ENCODE measurements at regions not wholly inside any gene's neighbourhood (a gene's known extent, or its start where the extent isn't known, plus 50 kb on each side); places are given as distances from the start of the nearest gene placed in this dataset.

DNA sequence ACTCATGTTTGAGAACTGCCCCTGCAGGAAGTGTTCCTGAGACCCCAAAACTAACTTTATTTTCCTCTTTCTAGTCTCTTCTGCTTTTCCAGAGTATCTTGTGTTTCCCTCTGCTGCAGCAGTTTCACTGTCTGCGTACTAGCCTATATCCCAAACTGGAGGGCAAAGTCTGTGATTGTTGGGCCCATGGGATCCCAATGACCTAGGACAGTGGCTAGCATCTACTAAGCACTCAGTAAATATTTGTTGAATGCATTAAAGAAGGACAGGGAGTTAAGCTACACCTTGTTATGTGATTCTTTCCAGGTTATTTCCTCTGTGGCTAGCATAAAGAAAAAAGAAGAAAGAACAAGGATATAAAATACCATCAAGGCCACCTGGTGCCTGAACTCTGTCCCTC lies 210.6 kb upstream of the PHYHIPL start:
- Mint-ChIP-seq H3K27me3 (ENCODE audit: unreplicated experiment) (no peaks in the 10 kb centered on the region), H3K4me1 (ENCODE audit: low read depth, unreplicated experiment) (peaks cover 19% of the 10 kb centered on the region), H3K4me3 (ENCODE audit: unreplicated experiment) (no peak overlapping the region), H3K9me3 (ENCODE audit: unreplicated experiment) (no peaks in the 10 kb centered on the region), H3K27ac (ENCODE audit: unreplicated experiment) (no peak overlapping the region), H3K36me3 (ENCODE audit: unreplicated experiment) (no peaks in the 10 kb centered on the region)
- no peak for DNase-seq
- TF ChIP-seq, protein P1, sequence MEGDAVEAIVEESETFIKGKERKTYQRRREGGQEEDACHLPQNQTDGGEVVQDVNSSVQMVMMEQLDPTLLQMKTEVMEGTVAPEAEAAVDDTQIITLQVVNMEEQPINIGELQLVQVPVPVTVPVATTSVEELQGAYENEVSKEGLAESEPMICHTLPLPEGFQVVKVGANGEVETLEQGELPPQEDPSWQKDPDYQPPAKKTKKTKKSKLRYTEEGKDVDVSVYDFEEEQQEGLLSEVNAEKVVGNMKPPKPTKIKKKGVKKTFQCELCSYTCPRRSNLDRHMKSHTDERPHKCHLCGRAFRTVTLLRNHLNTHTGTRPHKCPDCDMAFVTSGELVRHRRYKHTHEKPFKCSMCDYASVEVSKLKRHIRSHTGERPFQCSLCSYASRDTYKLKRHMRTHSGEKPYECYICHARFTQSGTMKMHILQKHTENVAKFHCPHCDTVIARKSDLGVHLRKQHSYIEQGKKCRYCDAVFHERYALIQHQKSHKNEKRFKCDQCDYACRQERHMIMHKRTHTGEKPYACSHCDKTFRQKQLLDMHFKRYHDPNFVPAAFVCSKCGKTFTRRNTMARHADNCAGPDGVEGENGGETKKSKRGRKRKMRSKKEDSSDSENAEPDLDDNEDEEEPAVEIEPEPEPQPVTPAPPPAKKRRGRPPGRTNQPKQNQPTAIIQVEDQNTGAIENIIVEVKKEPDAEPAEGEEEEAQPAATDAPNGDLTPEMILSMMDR (IDR thresholded peaks at IDR 0.05; ENCODE audit: partially characterized antibody, unreplicated experiment), result no peak

DNA sequence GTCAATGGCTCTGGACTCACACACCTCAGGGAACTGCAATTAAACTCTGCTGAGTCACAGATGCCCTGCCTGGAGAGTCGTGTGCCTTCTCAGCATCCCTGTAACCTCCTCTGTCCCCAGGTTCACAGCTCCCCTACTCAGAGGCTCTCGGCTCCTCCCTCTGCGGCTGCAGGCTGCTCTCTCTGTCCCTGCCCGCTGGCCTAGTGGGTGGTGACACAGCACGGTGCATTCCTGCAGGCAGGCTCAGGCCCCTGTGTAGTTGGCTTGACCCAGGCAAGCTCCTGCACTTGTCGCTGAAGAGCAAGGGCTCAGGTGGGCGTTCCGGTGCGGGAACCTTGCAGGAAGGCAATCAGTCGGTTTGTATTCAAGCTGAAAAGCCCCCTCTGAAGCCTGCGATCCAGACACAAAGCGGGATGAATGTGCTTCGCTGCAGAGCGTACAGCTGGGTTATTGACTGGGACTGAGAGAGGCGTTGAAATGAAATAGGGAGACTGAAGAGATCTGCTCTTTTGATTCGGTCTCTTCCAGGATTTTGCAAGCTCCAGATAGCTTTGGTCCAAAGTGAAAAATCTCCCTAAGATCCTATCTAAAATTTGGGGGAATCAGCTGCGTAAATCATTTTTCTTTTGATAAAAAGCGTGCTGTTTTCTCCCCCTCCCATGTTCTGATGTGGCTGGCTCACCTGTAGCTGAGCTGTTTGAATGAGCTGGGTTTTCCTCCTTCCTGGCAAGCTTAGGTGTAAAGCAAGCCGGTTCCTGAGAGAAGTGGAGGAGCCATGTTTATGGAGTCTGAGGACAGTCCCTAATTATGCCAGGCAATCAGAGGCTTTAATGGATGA lies 208.7 kb upstream of the PHYHIPL start:
- no peaks in the 10 kb centered on the region for H3K9me3 Mint-ChIP-seq (ENCODE audit: unreplicated experiment)
- DNase-seq, result peak; percentile 64
- H3K36me3 Mint-ChIP-seq (ENCODE audit: unreplicated experiment), result no peaks in the 10 kb centered on the region
- peaks cover 19% of the 10 kb centered on the region for H3K4me1 Mint-ChIP-seq (ENCODE audit: low read depth, unreplicated experiment)
- H3K4me3 Mint-ChIP-seq (ENCODE audit: unreplicated experiment), result peak overlapping the region; percentile 67
- no peak overlapping the region for H3K27ac Mint-ChIP-seq (ENCODE audit: unreplicated experiment)
- TF ChIP-seq, protein P1 (IDR thresholded peaks at IDR 0.05; ENCODE audit: partially characterized antibody, unreplicated experiment), result no peak
- H3K27me3 Mint-ChIP-seq (ENCODE audit: unreplicated experiment), result no peaks in the 10 kb centered on the region

DNA sequence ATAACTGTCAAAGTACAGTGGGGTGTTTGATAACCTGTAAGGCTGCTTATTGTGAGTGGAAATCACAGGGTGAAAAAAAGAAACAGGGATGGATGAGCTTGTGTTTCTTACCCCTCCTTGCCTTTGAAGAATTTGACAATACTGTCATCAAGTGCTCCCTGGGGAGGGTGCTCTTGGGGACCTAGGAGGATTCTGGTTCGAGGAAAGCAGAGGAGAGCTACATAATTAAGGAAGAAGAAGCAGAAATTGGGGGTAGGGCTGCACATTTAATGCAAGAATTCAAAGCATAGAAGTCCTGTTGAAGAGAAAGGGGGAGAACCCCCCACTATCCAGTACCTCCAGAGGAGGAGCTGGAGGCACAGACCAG lies 208.1 kb upstream of the PHYHIPL start:
- H3K36me3 Mint-ChIP-seq (ENCODE audit: unreplicated experiment), result no peaks in the 10 kb centered on the region
- no peaks in the 10 kb centered on the region for H3K9me3 Mint-ChIP-seq (ENCODE audit: unreplicated experiment)
- no peak for DNase-seq
- H3K27ac Mint-ChIP-seq (ENCODE audit: unreplicated experiment), result no peak overlapping the region
- TF ChIP-seq, protein P1 (IDR thresholded peaks at IDR 0.05; ENCODE audit: partially characterized antibody, unreplicated experiment), result no peak
- H3K4me3 Mint-ChIP-seq (ENCODE audit: unreplicated experiment), result peak overlapping the region; percentile 17
- no peaks in the 10 kb centered on the region for H3K27me3 Mint-ChIP-seq (ENCODE audit: unreplicated experiment)
- H3K4me1 Mint-ChIP-seq (ENCODE audit: low read depth, unreplicated experiment), result peaks cover 19% of the 10 kb centered on the region

DNA sequence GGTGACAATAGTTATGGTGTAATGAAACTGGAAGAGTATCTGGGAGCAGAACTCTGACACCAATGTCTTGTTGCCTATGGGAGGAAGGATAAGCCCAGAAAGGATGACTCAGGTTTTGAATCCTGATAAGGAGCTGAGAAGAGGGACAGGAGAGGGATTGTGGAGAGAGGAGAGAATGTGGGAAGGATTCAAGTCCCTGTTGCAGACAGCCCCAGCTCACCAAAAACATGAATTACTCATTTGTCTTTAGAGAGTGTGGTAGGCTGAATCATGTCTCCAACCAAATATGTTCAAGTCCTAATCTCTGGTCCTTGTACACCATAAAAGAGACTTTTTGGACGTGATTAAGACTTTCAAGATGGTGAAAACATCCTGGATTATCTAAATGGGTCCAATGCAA lies 206.9 kb upstream of the PHYHIPL start:
- Mint-ChIP-seq H3K4me1 (ENCODE audit: low read depth, unreplicated experiment) (peaks cover 14% of the 10 kb centered on the region), H3K27me3 (ENCODE audit: unreplicated experiment) (no peaks in the 10 kb centered on the region), H3K36me3 (ENCODE audit: unreplicated experiment) (no peaks in the 10 kb centered on the region), H3K9me3 (ENCODE audit: unreplicated experiment) (no peaks in the 10 kb centered on the region), H3K4me3 (ENCODE audit: unreplicated experiment) (no peak overlapping the region), H3K27ac (ENCODE audit: unreplicated experiment) (no peak overlapping the region)
- TF ChIP-seq, protein P1 (IDR thresholded peaks at IDR 0.05; ENCODE audit: partially characterized antibody, unreplicated experiment), result no peak
- no peak for DNase-seq

DNA sequence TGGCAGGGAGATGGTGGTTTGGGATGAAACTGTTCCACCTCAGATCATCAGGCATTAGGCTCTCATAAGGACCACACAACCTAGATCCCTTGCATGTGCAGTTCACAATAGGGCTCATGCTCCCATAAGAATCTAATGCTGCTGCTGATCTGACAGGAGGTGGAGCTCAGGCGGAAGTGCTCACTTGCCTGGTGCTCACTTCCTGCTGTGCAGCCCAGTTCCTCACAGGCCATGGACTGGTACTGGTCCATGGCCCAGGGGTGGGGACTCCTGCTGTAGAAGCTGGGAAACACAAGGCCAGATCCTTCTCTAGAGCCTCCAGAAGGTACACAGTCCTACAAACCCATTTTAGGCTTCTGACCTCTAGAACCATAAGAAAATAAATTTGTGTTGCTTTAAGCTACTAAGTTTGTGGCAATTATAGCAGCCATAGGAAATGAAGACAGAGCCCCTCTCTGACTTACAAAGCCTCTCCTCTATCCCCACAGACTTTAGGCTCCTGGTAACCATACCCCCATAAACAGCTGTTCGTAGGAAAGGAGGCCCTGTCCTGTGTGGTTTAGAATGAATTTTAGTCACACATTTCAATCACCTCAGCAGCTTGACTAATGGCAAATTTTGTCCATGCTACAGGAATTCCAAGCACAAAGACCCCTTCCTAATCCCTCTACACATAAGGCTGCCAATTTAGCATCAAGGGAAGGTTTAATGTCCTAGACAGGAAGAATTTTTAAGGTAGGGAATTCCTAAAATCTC lies 206.1 kb upstream of the PHYHIPL start:
- Mint-ChIP-seq H3K4me1 (ENCODE audit: low read depth, unreplicated experiment) (peaks cover 14% of the 10 kb centered on the region), H3K4me3 (ENCODE audit: unreplicated experiment) (no peak overlapping the region), H3K36me3 (ENCODE audit: unreplicated experiment) (no peaks in the 10 kb centered on the region)

More for the DNA sequence above, 206.1 kb upstream of the PHYHIPL start:
- DNase-seq, result no peak
- Mint-ChIP-seq H3K27ac (ENCODE audit: unreplicated experiment) (no peak overlapping the region), H3K9me3 (ENCODE audit: unreplicated experiment) (no peaks in the 10 kb centered on the region), H3K27me3 (ENCODE audit: unreplicated experiment) (peaks cover 2% of the 10 kb centered on the region)
- TF ChIP-seq, protein P1 (IDR thresholded peaks at IDR 0.05; ENCODE audit: partially characterized antibody, unreplicated experiment), result no peak

All from glutamatergic neuron (in vitro differentiated cells).